ENCODE measurements at regions not wholly inside any gene's neighbourhood (a gene's known extent, or its start where the extent isn't known, plus 50 kb on each side); places are given as distances from the start of the nearest gene placed in this dataset.

GRCh38 chr5:134063188-134063820 is 51.2 kb upstream of the TCF7 start:
- Histone ChIP-seq H3K36me3 (ENCODE audit: control insufficient read depth, insufficient read depth, low read length) (no peaks in the 10 kb centered on the region), H3K9ac (ENCODE audit: extremely low read depth, low read length, poor library complexity, severe bottlenecking) (no peak overlapping the region), H3K4me3 (ENCODE audit: low read length) (no peak overlapping the region), H3K4me1 (ENCODE audit: control insufficient read depth, insufficient read depth, low read length) (no peaks in the 10 kb centered on the region), H3K27ac (ENCODE audit: low read depth, low read length) (no peak overlapping the region), H3K27me3 (ENCODE audit: control insufficient read depth, insufficient read depth, low read length, poor library complexity, severe bottlenecking) (no peaks in the 10 kb centered on the region), H3K9me3 (ENCODE audit: control insufficient read depth, low read length) (no peaks in the 10 kb centered on the region)
- Mint-ChIP-seq H3K27ac (no peak overlapping the region), H3K27me3 (ENCODE audit: insufficient read depth) (no peaks in the 10 kb centered on the region), H3K4me3 (no peak overlapping the region), H3K9me3 (no peaks in the 10 kb centered on the region), H3K4me1 (no peaks in the 10 kb centered on the region), H3K36me3 (ENCODE audit: low read depth) (no peaks in the 10 kb centered on the region)
- WGBS, 2 experiments (ENCODE audit: insufficient coverage in 1 of 2, insufficient read length in 1 of 2) = 67 to 77% methylated on average over 1 to 2 of the region's 3 CpGs
- DNase-seq = no peak
- TF ChIP-seq CTCF (conservative IDR thresholded peaks at IDR 0.05) = no peak

- H3K27me3 ChIP-seq (ENCODE audit: control insufficient read depth, insufficient read depth, low read length, poor library complexity, severe bottlenecking) = no peaks in the 10 kb centered on the region
- Mint-ChIP-seq H3K36me3 (ENCODE audit: low read depth) (no peaks in the 10 kb centered on the region), H3K4me1 (no peaks in the 10 kb centered on the region), H3K27me3 (ENCODE audit: insufficient read depth) (no peaks in the 10 kb centered on the region), H3K27ac (no peak overlapping the region), H3K4me3 (no peak overlapping the region), H3K9me3 (no peaks in the 10 kb centered on the region)
- 89 to 93% methylated on average over 5 to 7 of the region's 8 CpGs for WGBS, 2 experiments (ENCODE audit: insufficient coverage in 1 of 2, insufficient read length in 1 of 2)
- no peaks in the 10 kb centered on the region for H3K9me3 ChIP-seq (ENCODE audit: control insufficient read depth, low read length)
- no peaks in the 10 kb centered on the region for H3K4me1 ChIP-seq (ENCODE audit: control insufficient read depth, insufficient read depth, low read length)
- no peak overlapping the region for H3K9ac ChIP-seq (ENCODE audit: extremely low read depth, low read length, poor library complexity, severe bottlenecking)
- no peak overlapping the region for H3K4me3 ChIP-seq (ENCODE audit: low read length)
- no peaks in the 10 kb centered on the region for H3K36me3 ChIP-seq (ENCODE audit: control insufficient read depth, insufficient read depth, low read length)
- TF ChIP-seq CTCF (conservative IDR thresholded peaks at IDR 0.05) = no peak
- no peak overlapping the region for H3K27ac ChIP-seq (ENCODE audit: low read depth, low read length)
- no peak for DNase-seq
These were observed 54.6 kb upstream of the TCF7 start for GRCh38 chr5:134059758-134060495.

- Mint-ChIP-seq H3K27me3 (ENCODE audit: insufficient read depth) (no peaks in the 10 kb centered on the region), H3K4me1 (peaks cover 10% of the 10 kb centered on the region)
- whole genome bisulfite sequencing, 2 experiments (ENCODE audit: insufficient coverage in 1 of 2, insufficient read length in 1 of 2) = 94 to 97% methylated on average over 5 of the region's 5 CpGs
These were observed 50.2 kb upstream of the VDAC1 start for GRCh38 chr5:134055015-134055414.

More at GRCh38 chr5:134055015-134055414, 50.2 kb upstream of the VDAC1 start:
- peak overlapping the region; percentile 26 for H3K27ac Mint-ChIP-seq
- TF ChIP-seq CTCF (conservative IDR thresholded peaks at IDR 0.05) = no peak
- Histone ChIP-seq H3K4me1 (ENCODE audit: control insufficient read depth, insufficient read depth, low read length) (no peaks in the 10 kb centered on the region), H3K9me3 (ENCODE audit: control insufficient read depth, low read length) (no peaks in the 10 kb centered on the region), H3K27ac (ENCODE audit: low read depth, low read length) (no peak overlapping the region), H3K4me3 (ENCODE audit: low read length) (no peak overlapping the region), H3K27me3 (ENCODE audit: control insufficient read depth, insufficient read depth, low read length, poor library complexity, severe bottlenecking) (no peaks in the 10 kb centered on the region), H3K36me3 (ENCODE audit: control insufficient read depth, insufficient read depth, low read length) (no peaks in the 10 kb centered on the region), H3K9ac (ENCODE audit: extremely low read depth, low read length, poor library complexity, severe bottlenecking) (no peak overlapping the region)
- no peak overlapping the region for H3K4me3 Mint-ChIP-seq
- H3K36me3 Mint-ChIP-seq (ENCODE audit: low read depth) = no peaks in the 10 kb centered on the region
- no peak for DNase-seq
- H3K9me3 Mint-ChIP-seq = no peaks in the 10 kb centered on the region
